PC-3 (cell line): ENCODE measurements at regions not wholly inside any gene's neighbourhood (a gene's known extent, or its start where the extent isn't known, plus 50 kb on each side); places are given as distances from the start of the nearest gene placed in this dataset.

Experiments used
- CTCF ChIP-seq: fragments of 300-600 bp; sonication (generic); conservative IDR thresholded peaks from 2 replicates; pipeline ENCODE4 v1.5.1; 2017; ENCODE audit warnings: antibody characterized with exemption, low read depth, mild to moderate bottlenecking, low read length
- EZH2phosphoT487 ChIP-seq: fragments of 300-600 bp; sonication (generic); IDR thresholded peaks from 2 replicates; pipeline ENCODE4 v1.6.1; 2018; ENCODE audit warnings: mild to moderate bottlenecking, antibody characterized with exemption, low read length, borderline replicate concordance

DNA sequence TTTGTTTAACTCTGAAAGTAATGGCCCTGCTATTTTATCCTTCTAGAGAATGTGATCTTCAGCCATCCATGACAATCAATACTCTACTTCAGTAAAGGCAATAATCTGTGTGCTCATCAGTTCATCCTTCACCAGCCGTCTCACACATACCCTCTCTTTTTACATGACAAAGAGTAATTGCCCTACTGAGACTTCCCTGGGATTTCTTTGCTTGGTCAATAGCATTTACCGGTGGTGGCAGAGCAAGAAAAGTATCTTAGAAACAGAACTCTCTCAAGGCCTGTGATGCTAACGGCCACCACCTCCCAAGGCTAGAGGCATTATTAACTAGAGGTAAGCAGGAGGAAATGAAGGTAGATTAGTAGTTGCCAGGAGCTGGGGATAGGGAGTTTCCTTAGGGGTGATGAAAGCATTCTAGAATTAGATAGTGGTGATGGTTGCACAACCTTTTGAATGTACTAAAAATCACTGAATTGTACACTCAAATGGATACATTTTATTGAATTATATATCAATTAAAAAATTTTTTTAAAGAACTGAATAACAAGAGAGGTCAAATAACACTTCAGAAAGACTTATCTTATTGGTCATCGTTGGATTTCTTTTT lies 57.9 kb upstream of the EPC2 start:
- no peak for TF ChIP-seq CTCF
- TF ChIP-seq EZH2phosphoT487: no peak
